ENCODE measurements at regions not wholly inside any gene's neighbourhood (a gene's known extent, or its start where the extent isn't known, plus 50 kb on each side); places are given as distances from the start of the nearest gene placed in this dataset.
"Not testable (repeated sequence)": the region's sequence is repeated elsewhere in the genome, so short reads cannot be mapped to it uniquely, and the experiment has no call there.

DNA sequence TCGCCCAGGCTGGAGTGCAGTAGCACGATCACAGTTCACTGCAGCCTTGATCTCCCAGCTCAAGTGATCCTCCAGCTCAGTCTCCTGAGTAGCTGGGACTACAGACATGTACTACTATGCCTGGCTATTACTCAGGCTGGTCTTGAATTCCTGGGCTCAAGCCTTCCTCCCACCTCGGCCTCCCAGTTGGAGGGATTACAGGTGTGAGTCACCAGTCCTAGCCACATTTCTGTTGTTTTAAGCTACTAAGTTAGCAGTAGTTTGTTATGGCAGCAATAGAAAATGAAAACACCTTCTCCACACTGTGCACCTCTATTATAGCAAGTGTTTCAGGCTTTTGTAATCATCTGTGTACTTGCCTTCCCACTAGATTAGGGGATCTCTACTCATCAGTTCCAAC is 588.9 kb upstream of the TLE4 start:
- H3K27ac ChIP-seq: no peak overlapping the region
- H3K9me3 ChIP-seq: no peaks in the 10 kb centered on the region
- WGBS, 2 donors: 65 to 71% methylated on average over 3 of the region's 3 CpGs
- TF ChIP-seq, protein P1, sequence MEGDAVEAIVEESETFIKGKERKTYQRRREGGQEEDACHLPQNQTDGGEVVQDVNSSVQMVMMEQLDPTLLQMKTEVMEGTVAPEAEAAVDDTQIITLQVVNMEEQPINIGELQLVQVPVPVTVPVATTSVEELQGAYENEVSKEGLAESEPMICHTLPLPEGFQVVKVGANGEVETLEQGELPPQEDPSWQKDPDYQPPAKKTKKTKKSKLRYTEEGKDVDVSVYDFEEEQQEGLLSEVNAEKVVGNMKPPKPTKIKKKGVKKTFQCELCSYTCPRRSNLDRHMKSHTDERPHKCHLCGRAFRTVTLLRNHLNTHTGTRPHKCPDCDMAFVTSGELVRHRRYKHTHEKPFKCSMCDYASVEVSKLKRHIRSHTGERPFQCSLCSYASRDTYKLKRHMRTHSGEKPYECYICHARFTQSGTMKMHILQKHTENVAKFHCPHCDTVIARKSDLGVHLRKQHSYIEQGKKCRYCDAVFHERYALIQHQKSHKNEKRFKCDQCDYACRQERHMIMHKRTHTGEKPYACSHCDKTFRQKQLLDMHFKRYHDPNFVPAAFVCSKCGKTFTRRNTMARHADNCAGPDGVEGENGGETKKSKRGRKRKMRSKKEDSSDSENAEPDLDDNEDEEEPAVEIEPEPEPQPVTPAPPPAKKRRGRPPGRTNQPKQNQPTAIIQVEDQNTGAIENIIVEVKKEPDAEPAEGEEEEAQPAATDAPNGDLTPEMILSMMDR (IDR thresholded peaks at IDR 0.05): no peak
- no peak for TF ChIP-seq POLR2A (IDR thresholded peaks at IDR 0.05)
- no peaks in the 10 kb centered on the region for H3K4me1 ChIP-seq
- H3K36me3 ChIP-seq: no peaks in the 10 kb centered on the region
- H3K27me3 ChIP-seq: no peaks in the 10 kb centered on the region
- no peak overlapping the region for H3K4me3 ChIP-seq (replicated peaks in 1 of 3)
- intact Hi-C loops (cut with DNase I): no loop called here
- no peak for DNase-seq

DNA sequence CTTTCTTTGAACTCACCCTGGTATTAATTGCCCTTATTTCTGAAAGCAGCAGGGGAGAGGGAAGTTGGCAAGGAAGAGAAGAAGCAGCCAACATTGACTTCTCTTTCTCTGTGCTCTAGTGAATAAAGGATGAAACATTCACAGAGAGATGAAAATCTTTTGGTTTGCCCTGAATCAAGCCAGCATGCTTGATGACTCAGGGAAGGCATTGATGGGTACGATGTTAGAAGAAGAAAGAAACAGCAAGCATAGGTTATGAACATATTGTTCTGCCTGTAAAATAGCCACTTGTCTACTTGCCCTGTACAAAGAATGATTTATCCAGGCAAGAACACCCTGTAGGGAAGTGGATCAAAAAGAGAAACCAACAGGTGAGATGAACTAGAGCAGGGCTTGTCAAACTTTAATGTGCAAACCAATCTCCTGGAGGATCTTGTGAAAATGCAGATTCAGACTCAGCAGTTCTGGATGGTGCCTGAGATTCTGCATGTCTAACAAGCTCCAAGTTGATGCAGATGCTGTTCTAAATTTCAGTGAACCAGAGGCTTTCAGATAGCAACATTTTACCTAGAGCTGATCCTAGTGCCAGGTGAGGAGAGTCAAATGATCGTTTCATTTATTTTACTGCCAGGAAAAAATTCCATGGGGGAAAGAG is 586.6 kb upstream of the TLE4 start:
- H3K4me3 ChIP-seq (replicated peaks in 1 of 3): no peak overlapping the region
- H3K9me3 ChIP-seq: no peaks in the 10 kb centered on the region
- no peaks in the 10 kb centered on the region for H3K4me1 ChIP-seq
- no peak for TF ChIP-seq POLR2A (IDR thresholded peaks at IDR 0.05)
- TF ChIP-seq, protein P1 (IDR thresholded peaks at IDR 0.05): no peak
- DNase-seq: no peak
- H3K27me3 ChIP-seq: no peaks in the 10 kb centered on the region
- no peak overlapping the region for H3K27ac ChIP-seq
- intact Hi-C loops (cut with DNase I): no loop called here
- WGBS, 2 donors: 74 to 80% methylated on average over 2 of the region's 2 CpGs
- H3K36me3 ChIP-seq: no peaks in the 10 kb centered on the region

DNA sequence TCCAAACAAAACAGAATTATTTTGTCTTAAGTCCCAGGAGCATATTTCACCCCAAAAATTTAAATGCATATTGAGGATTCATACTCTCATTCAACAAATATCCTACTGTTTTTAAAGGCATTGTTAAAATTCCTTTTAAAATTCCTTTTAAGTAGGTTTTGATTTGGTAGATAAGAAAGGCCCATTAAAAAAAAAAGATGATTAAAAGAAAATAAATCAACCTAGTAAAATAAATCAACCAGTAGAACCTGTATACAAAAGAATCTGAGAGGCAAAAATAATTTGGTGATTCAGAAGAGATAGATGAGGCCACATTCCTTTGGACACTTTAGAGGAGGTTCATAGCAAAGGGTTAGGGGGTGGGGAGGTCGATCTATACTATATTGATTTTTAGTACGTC is 585.3 kb upstream of the TLE4 start:
- Histone ChIP-seq H3K4me3 (replicated peaks in 1 of 3) (no peak overlapping the region), H3K27me3 (no peaks in the 10 kb centered on the region), H3K27ac (no peak overlapping the region), H3K4me1 (no peaks in the 10 kb centered on the region), H3K9me3 (no peaks in the 10 kb centered on the region), H3K36me3 (no peaks in the 10 kb centered on the region)
- no peak for TF ChIP-seq POLR2A (IDR thresholded peaks at IDR 0.05)
- TF ChIP-seq, protein P1 (IDR thresholded peaks at IDR 0.05): no peak
- intact Hi-C loops (cut with DNase I): no loop called here
- DNase-seq: no peak
- 82 to 87% methylated on average over 2 of the region's 2 CpGs for WGBS, 2 donors

DNA sequence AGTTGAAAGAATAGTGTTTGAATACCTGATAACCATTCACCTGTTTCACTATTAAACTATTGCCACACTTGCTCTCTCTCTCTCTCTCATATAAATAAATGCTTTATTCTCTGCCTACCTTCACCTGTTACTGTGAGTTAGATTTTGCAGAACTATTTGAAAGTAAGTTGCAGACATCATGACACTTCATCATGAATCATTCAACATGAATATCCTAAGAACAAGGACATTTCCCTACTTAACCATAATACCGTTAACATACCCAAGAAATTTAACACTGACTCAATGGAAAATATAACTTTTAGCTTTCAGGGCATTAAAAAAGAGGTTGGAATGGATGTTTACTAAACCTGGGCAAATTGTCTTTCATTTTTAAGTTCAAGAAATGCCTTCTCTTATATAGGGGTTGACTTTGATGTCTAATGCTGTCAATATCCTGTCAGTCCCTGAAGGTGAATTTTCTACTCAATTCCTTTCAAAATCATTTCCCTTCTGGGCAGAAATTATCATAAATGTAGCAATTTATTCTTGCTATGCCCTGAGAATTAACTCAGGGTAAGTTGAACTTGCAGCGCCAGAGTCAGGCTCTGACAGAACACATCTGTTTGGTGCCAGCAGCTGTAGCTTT is 582.6 kb upstream of the TLE4 start:
- intact Hi-C loops (cut with DNase I): no loop called here
- Histone ChIP-seq H3K9me3 (no peaks in the 10 kb centered on the region), H3K27me3 (no peaks in the 10 kb centered on the region), H3K4me3 (replicated peaks in 1 of 3) (no peak overlapping the region), H3K36me3 (no peaks in the 10 kb centered on the region), H3K27ac (no peak overlapping the region), H3K4me1 (no peaks in the 10 kb centered on the region)
- TF ChIP-seq, protein P1 (IDR thresholded peaks at IDR 0.05): no peak
- no peak for TF ChIP-seq POLR2A (IDR thresholded peaks at IDR 0.05)
- 88 to 98% methylated on average over 2 of the region's 2 CpGs for WGBS, 2 donors
- DNase-seq: no peak

DNA sequence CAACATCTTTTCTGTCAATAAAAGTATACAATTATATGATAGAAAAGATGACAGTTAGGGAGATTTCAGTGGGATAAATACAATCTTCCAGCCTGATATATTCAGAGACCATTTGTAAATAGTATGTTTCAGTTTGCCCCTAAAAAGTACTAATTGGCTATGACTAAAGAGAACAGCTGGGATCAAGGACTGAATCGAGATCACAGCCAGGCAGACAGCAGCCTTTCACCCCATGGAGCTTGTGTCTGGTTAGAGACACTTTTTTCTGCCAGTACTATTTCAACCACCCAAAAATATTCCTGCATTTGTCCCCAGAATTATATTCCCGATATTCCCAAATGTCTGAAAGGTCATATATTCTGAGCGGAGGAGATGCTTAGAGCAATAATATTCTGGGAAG is 577.3 kb upstream of the TLE4 start:
- Histone ChIP-seq H3K9me3 (no peaks in the 10 kb centered on the region), H3K27ac (no peak overlapping the region), H3K36me3 (no peaks in the 10 kb centered on the region), H3K4me1 (no peaks in the 10 kb centered on the region), H3K4me3 (replicated peaks in 1 of 3) (no peak overlapping the region), H3K27me3 (no peaks in the 10 kb centered on the region)
- intact Hi-C loops (cut with DNase I): no loop called here
- WGBS, 2 donors: 80 to 84% methylated on average over 3 of the region's 3 CpGs
- TF ChIP-seq, protein P1 (IDR thresholded peaks at IDR 0.05): no peak
- TF ChIP-seq POLR2A (IDR thresholded peaks at IDR 0.05): no peak
- no peak for DNase-seq

DNA sequence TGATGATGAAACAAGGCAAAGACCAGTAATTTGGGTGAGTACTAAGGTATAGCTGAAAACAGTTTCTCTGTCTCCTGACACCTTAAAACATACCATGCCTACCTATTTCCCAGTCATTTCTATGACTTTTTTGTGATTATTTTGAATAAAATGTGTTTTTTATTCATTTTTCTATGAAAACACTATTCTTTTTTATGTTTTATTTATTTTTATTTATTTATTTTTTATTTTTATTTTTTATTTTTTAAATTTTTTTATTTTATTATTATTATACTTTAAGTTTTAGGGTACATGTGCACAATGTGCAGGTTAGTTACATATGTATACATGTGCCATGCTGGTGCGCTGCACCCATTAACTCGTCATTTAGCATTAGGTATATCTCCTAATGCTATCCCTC is 576.8 kb upstream of the TLE4 start:
- WGBS, 2 donors: 94% methylated on average over 2 of the region's 2 CpGs
- H3K9me3 ChIP-seq; H3K27ac ChIP-seq; H3K27me3 ChIP-seq; H3K4me1 ChIP-seq; intact Hi-C loops (cut with DNase I); H3K4me3 ChIP-seq (replicated peaks in 1 of 3); DNase-seq; H3K36me3 ChIP-seq: not testable (repeated sequence)

Measured in thyroid gland (tissue), 4 donors.